G401 (cell line): ENCODE measurements at regions not wholly inside any gene's neighbourhood (a gene's known extent, or its start where the extent isn't known, plus 50 kb on each side); places are given as distances from the start of the nearest gene placed in this dataset.

Source experiments
- DNase-seq: peaks from one replicate; pipeline ENCODE4 v3.0.0-alpha.2; 2015; ENCODE audit warnings: low spot score
- in situ Hi-C: cut with HindIII; loops from 2 replicates; pipeline ENCODE4 v1.10.0; 2016; ENCODE audit warnings: low sequenced_read_pairs, mixed read lengths

- DNase-seq, result no peak
- in situ Hi-C loops, result no loop called here
These were observed 73.4 kb upstream of the INSIG1 start for GRCh38 chr7:155224116-155224811.

- no peak for DNase-seq
- in situ Hi-C loops, result no loop called here
These were observed 72.6 kb upstream of the INSIG1 start for GRCh38 chr7:155225095-155225494.

GRCh38 chr7:155225516-155225915 is 72.2 kb upstream of the INSIG1 start:
- no peak for DNase-seq
- in situ Hi-C loops, result no loop called here

GRCh38 chr7:155226261-155227003 is 71.2 kb upstream of the INSIG1 start:
- DNase-seq, result no peak
- in situ Hi-C loops, result no loop called here

GRCh38 chr7:155227004-155227787 is 70.5 kb upstream of the INSIG1 start:
- DNase-seq, result peak; percentile 12
- in situ Hi-C loops, result no loop called here

- in situ Hi-C loops, result no loop called here
- DNase-seq, result no peak
These were observed 69.8 kb upstream of the INSIG1 start for GRCh38 chr7:155227788-155228458.

- DNase-seq, result no peak
- in situ Hi-C loops, result no loop called here
These were observed 69.2 kb upstream of the INSIG1 start for GRCh38 chr7:155228459-155228845.

GRCh38 chr7:155228894-155229293 is 68.8 kb upstream of the INSIG1 start:
- in situ Hi-C loops, result no loop called here

GRCh38 chr7:155229548-155230168 is 68.0 kb upstream of the INSIG1 start:
- DNase-seq, result no peak
- in situ Hi-C loops, result no loop called here

More at GRCh38 chr7:155228894-155229293, 68.8 kb upstream of the INSIG1 start:
- DNase-seq, result no peak

- no peak for DNase-seq
- in situ Hi-C loops, result no loop called here
These were observed 67.5 kb upstream of the INSIG1 start for GRCh38 chr7:155230169-155230593.

GRCh38 chr7:155231241-155231800 is 66.4 kb upstream of the INSIG1 start:
- no peak for DNase-seq
- in situ Hi-C loops, result no loop called here

GRCh38 chr7:155231941-155232340 is 65.7 kb upstream of the INSIG1 start:
- no peak for DNase-seq
- in situ Hi-C loops, result no loop called here

GRCh38 chr7:155232911-155233310 is 64.8 kb upstream of the INSIG1 start:
- DNase-seq, result no peak

GRCh38 chr7:155233311-155234157 is 64.1 kb upstream of the INSIG1 start:
- in situ Hi-C loops, result no loop called here
- no peak for DNase-seq

More at GRCh38 chr7:155232911-155233310, 64.8 kb upstream of the INSIG1 start:
- in situ Hi-C loops, result no loop called here

GRCh38 chr7:155234158-155234492 is 63.6 kb upstream of the INSIG1 start:
- in situ Hi-C loops, result no loop called here
- DNase-seq, result no peak

GRCh38 chr7:155234950-155235789 is 62.5 kb upstream of the INSIG1 start:
- in situ Hi-C loops, result no loop called here
- no peak for DNase-seq

- in situ Hi-C loops, result no loop called here
- DNase-seq, result no peak
These were observed 61.3 kb upstream of the INSIG1 start for GRCh38 chr7:155236386-155236785.
